GM23338 (cell line): ENCODE measurements at regions not wholly inside any gene's neighbourhood (a gene's known extent, or its start where the extent isn't known, plus 50 kb on each side); places are given as distances from the start of the nearest gene placed in this dataset.

Experiments used
- ATAC-seq: fragments of 200-7000 bp; cut with Tn5 transposase; 3 replicates; pipeline ENCODE4 v1.9.1; 2020
- DNase-seq: peaks from one replicate; pipeline ENCODE4 v3.0.0-alpha.2; 2015; ENCODE audit warnings: low spot score
- H2AFZ ChIP-seq: fragments of 200-600 bp; sonication (generic); 2 replicates; pipeline ENCODE4 v1.8.0; 2016; ENCODE audit warnings: antibody characterized with exemption, mild to moderate bottlenecking, moderate library complexity
- H3F3A ChIP-seq: fragments of 200-600 bp; sonication (generic); replicated peaks from 2 replicates; pipeline ENCODE4 v1.8.0; 2017; ENCODE audit warnings: antibody characterized with exemption, mixed run types, low read depth
- H3K27ac ChIP-seq: fragments of 200-600 bp; sonication (generic); 2 replicates; pipeline ENCODE4 v1.6.1; 2016; ENCODE audit warnings: low read depth
- H3K27me3 ChIP-seq: fragments of 200-600 bp; sonication (generic); 2 replicates; pipeline ENCODE4 v1.8.0; 2016; ENCODE audit warnings: mild to moderate bottlenecking, mixed run types, moderate library complexity; ENCODE audit not compliant: insufficient read depth
- H3K36me3 ChIP-seq: fragments of 200-600 bp; sonication (generic); 2 replicates; pipeline ENCODE4 v1.8.0; 2016; ENCODE audit warnings: mild to moderate bottlenecking; ENCODE audit not compliant: insufficient read depth
- H3K4me1 ChIP-seq: fragments of 200-600 bp; sonication (generic); 2 replicates; pipeline ENCODE4 v1.8.0; 2016; ENCODE audit warnings: mild to moderate bottlenecking, moderate library complexity; ENCODE audit not compliant: insufficient read depth
- H3K4me2 ChIP-seq: fragments of 200-600 bp; sonication (generic); 2 replicates; pipeline ENCODE4 v1.7.1; 2017; ENCODE audit warnings: mixed run types
- H3K4me3 ChIP-seq: fragments of 200-600 bp; sonication (generic); 2 replicates; pipeline ENCODE4 v1.6.1; 2016; ENCODE audit warnings: mixed run types
- H3K79me2 ChIP-seq: fragments of 200-600 bp; sonication (generic); replicated peaks from 2 replicates; pipeline ENCODE4 v1.8.0; 2017; ENCODE audit warnings: mild to moderate bottlenecking; ENCODE audit not compliant: insufficient read depth
- H3K9me2 ChIP-seq: fragments of 200-600 bp; sonication (generic); 2 replicates; pipeline ENCODE4 v1.8.0; 2017; ENCODE audit not compliant: insufficient read depth
- H4K20me1 ChIP-seq: fragments of 200-600 bp; sonication (generic); replicated peaks from 2 replicates; pipeline ENCODE4 v1.8.0; 2017; ENCODE audit warnings: mild to moderate bottlenecking; ENCODE audit not compliant: insufficient read depth
- H3K27ac Mint-ChIP-seq: 2 replicates; pipeline ENCODE4 v1.8.0; 2020; ENCODE audit warnings: inconsistent platforms, mild to moderate bottlenecking, moderate library complexity, mixed read lengths
- H3K27me3 Mint-ChIP-seq: 3 replicates; pipeline ENCODE4 v1.8.0; 2022; ENCODE audit warnings: low read depth, mild to moderate bottlenecking, moderate library complexity, mixed read lengths, inconsistent platforms; ENCODE audit not compliant: insufficient read depth, poor library complexity
- H3K36me3 Mint-ChIP-seq: 3 replicates; pipeline ENCODE4 v1.8.0; 2021; ENCODE audit warnings: low read depth, mild to moderate bottlenecking, inconsistent platforms, moderate library complexity, mixed read lengths
- H3K4me1 Mint-ChIP-seq: 3 replicates; pipeline ENCODE4 v1.8.0; 2020; ENCODE audit warnings: mild to moderate bottlenecking, inconsistent platforms, mixed read lengths
- H3K4me3 Mint-ChIP-seq: 3 replicates; pipeline ENCODE4 v1.8.0; 2021; ENCODE audit warnings: moderate library complexity, mild to moderate bottlenecking, inconsistent platforms, mixed read lengths
- H3K9me3 Mint-ChIP-seq: 3 replicates; pipeline ENCODE4 v1.8.0; 2020; ENCODE audit warnings: moderate library complexity, mild to moderate bottlenecking, inconsistent platforms, mixed read lengths
- CREB1 ChIP-seq: fragments of 250-450 bp; sonication (Bioruptor Pico); IDR thresholded peaks from 2 replicates; pipeline ENCODE4 v1.5.0; 2020; ENCODE audit warnings: low read depth, mild to moderate bottlenecking, moderate library complexity
- CTCF ChIP-seq, 2 experiments: fragments of 200-600 bp in 1 of 2; sonication (generic) in 1 of 2; conservative IDR thresholded peaks; 2 replicates each; pipeline versions ENCODE4 v1.5.1 to v1.6.1; 2016 to 2017; ENCODE audit warnings: antibody characterized with exemption in 2 of 2, low read depth in 2 of 2, mild to moderate bottlenecking in 2 of 2, moderate library complexity in 1 of 2
- ETS1 ChIP-seq: IDR thresholded peaks from 2 replicates; pipeline ENCODE4 v1.6.1; 2016; ENCODE audit warnings: antibody characterized with exemption
- EZH2phosphoT487 ChIP-seq: fragments of 200-600 bp; sonication (generic); IDR thresholded peaks from one replicate; pipeline ENCODE4 v1.8.1; 2018; ENCODE audit warnings: antibody characterized with exemption; ENCODE audit not compliant: unreplicated experiment
- NANOG ChIP-seq: IDR thresholded peaks from 2 replicates; pipeline ENCODE4 v1.6.1; 2016; ENCODE audit warnings: antibody characterized with exemption, borderline replicate concordance
- POLR2AphosphoS5 ChIP-seq: IDR thresholded peaks from 2 replicates; pipeline ENCODE4 v1.6.1; 2016; ENCODE audit warnings: antibody characterized with exemption, low read depth
- STAT1 ChIP-seq: IDR thresholded peaks from one replicate; pipeline ENCODE4 v1.6.1; 2016; ENCODE audit warnings: antibody characterized with exemption; ENCODE audit not compliant: unreplicated experiment
- ZNF114 ChIP-seq: fragments of 250-450 bp; sonication (Bioruptor Pico); IDR thresholded peaks from 2 replicates; pipeline ENCODE4 v1.5.0; 2020; ENCODE audit warnings: mild to moderate bottlenecking, moderate library complexity
- ZNF331 ChIP-seq: fragments of 250-450 bp; sonication (Bioruptor Pico); IDR thresholded peaks from 2 replicates; pipeline ENCODE4 v1.5.0; 2020; ENCODE audit warnings: low read depth, mild to moderate bottlenecking, moderate library complexity
- ZNF462 ChIP-seq: fragments of 250-450 bp; sonication (Bioruptor Pico); IDR thresholded peaks from 2 replicates; pipeline ENCODE4 v1.5.0; 2020; ENCODE audit warnings: mild to moderate bottlenecking, moderate library complexity

- Histone ChIP-seq H3K4me2 (no peak overlapping the region), H3K27me3 (no peaks in the 10 kb centered on the region), H3K4me1 (peaks cover 24% of the 10 kb centered on the region), H3K4me3 (no peak overlapping the region), H3K9me2 (0 out of 2 replicates have a peak, but pooled peaks cover 5% of the 10 kb centered on the region), H3K27ac (no peak overlapping the region), H3K79me2 (no peaks in the 10 kb centered on the region), H3K36me3 (no peaks in the 10 kb centered on the region), H2AFZ (no peak overlapping the region), H3F3A (no peaks in the 10 kb centered on the region), H4K20me1 (no peaks in the 10 kb centered on the region)
- H3K4me1 Mint-ChIP-seq, result peaks cover 11% of the 10 kb centered on the region
- H3K4me3 Mint-ChIP-seq, result no peak overlapping the region
- H3K27ac Mint-ChIP-seq, result no peak overlapping the region
- H3K9me3 Mint-ChIP-seq, result peaks cover 21% of the 10 kb centered on the region; the same call in 2 of the 3 replicates
- DNase-seq, result no peak
- no peak for TF ChIP-seq ZNF114 (CRISPR knock-in tag)
- no peak for TF ChIP-seq NANOG
- no peak for TF ChIP-seq EZH2phosphoT487
- TF ChIP-seq ZNF331 (CRISPR knock-in tag), result no peak
- no peak for TF ChIP-seq ETS1
- peaks cover 2% of the 10 kb centered on the region for H3K27me3 Mint-ChIP-seq
- peaks cover 10% of the 10 kb centered on the region; the same call in 1 of the 3 replicates for H3K36me3 Mint-ChIP-seq
- ATAC-seq, result no peak
These were observed 193.5 kb upstream of the NEIL3 start for GRCh38 chr4:177116161-177116560.

- H3K9me3 Mint-ChIP-seq, result peaks cover 21% of the 10 kb centered on the region; the same call in 2 of the 3 replicates
- Histone ChIP-seq H3K4me2 (peak overlapping the region; percentile 52), H3K4me3 (no peak overlapping the region), H3K27me3 (no peaks in the 10 kb centered on the region), H3K36me3 (no peaks in the 10 kb centered on the region), H3K79me2 (no peaks in the 10 kb centered on the region), H4K20me1 (no peaks in the 10 kb centered on the region), H3K4me1 (peaks cover 24% of the 10 kb centered on the region), H3K27ac (no peak overlapping the region), H3K9me2 (0 out of 2 replicates have a peak, but pooled peaks cover 5% of the 10 kb centered on the region), H2AFZ (peak overlapping the region; percentile 33; the same call in 1 of the 2 replicates), H3F3A (no peaks in the 10 kb centered on the region)
- DNase-seq, result peak; percentile 33
- TF ChIP-seq POLR2AphosphoS5 (no peak), ETS1 (no peak), CREB1 (CRISPR knock-in tag) (no peak), ZNF462 (CRISPR knock-in tag) (no peak), CTCF (conservative IDR thresholded peaks at IDR 0.05; ENCODE audit: low read depth in 2 of 2) (no peak), STAT1 (no peak), NANOG (no peak)
- H3K4me3 Mint-ChIP-seq, result no peak overlapping the region
- H3K27me3 Mint-ChIP-seq, result peaks cover 2% of the 10 kb centered on the region
- peaks cover 10% of the 10 kb centered on the region; the same call in 1 of the 3 replicates for H3K36me3 Mint-ChIP-seq
- H3K4me1 Mint-ChIP-seq, result peaks cover 11% of the 10 kb centered on the region
- ATAC-seq, result peak; percentile 89
- H3K27ac Mint-ChIP-seq, result peak overlapping the region; percentile 79; the same call in 1 of the 2 replicates
These were observed 192.4 kb upstream of the NEIL3 start for GRCh38 chr4:177117256-177117655.
